ENCODE measurements at regions not wholly inside any gene's neighbourhood (a gene's known extent, or its start where the extent isn't known, plus 50 kb on each side); places are given as distances from the start of the nearest gene placed in this dataset.

- Histone ChIP-seq H3K56ac (replicated peaks; ENCODE audit: insufficient read length, low read depth, low read length) (no peak overlapping the region), H2AFZ (ENCODE audit: low read length) (no peak overlapping the region), H2BK15ac (ENCODE audit: low read length) (no peak overlapping the region), H3K9me3 (ENCODE audit: insufficient read depth in 2 of 2, low read depth in 1 of 2, low read length in 1 of 2) (no peaks in the 10 kb centered on the region), H2BK5ac (ENCODE audit: low read depth, low read length) (no peak overlapping the region), H3K4ac (replicated peaks; ENCODE audit: insufficient read length, low read depth, low read length) (no peak overlapping the region), H4K91ac (replicated peaks; ENCODE audit: insufficient read length, low read length) (no peak overlapping the region), H3K14ac (ENCODE audit: insufficient read length) (no peak overlapping the region), H3K23me2 (ENCODE audit: low read depth, low read length) (no peaks in the 10 kb centered on the region), H4K8ac (ENCODE audit: extremely low read depth, insufficient read depth, low read length) (no peak overlapping the region), H2BK120ac (replicated peaks; ENCODE audit: low read depth, low read length) (no peak overlapping the region), H3K23ac (ENCODE audit: insufficient read length) (no peak overlapping the region), H3K79me1 (ENCODE audit: low read depth, low read length) (no peaks in the 10 kb centered on the region), H3K18ac (ENCODE audit: extremely low read depth, low read length) (no peak overlapping the region), H2BK20ac (ENCODE audit: low read length) (no peak overlapping the region), H4K20me1 (replicated peaks in 1 of 2; ENCODE audit: control insufficient read depth in 1 of 2, insufficient read depth in 2 of 2, low read length in 2 of 2) (no peaks in the 10 kb centered on the region), H3K4me1 (replicated peaks in 1 of 4; ENCODE audit: control insufficient read depth in 3 of 4, insufficient read depth in 4 of 4, low read length in 3 of 4) (no peaks in the 10 kb centered on the region), H3K27me3 (replicated peaks in 1 of 4; ENCODE audit: control insufficient read depth in 3 of 4, extremely low read depth in 1 of 4, insufficient read depth in 3 of 4, low read length in 3 of 4) (no peaks in the 10 kb centered on the region), H2AK5ac (ENCODE audit: low read depth, low read length) (no peak overlapping the region), H3K4me2 (ENCODE audit: insufficient read depth in 1 of 2, low read depth in 2 of 2, low read length in 2 of 2) (no peak overlapping the region), H4K5ac (ENCODE audit: insufficient read length, low read depth, low read length) (no peak overlapping the region), H2BK12ac (ENCODE audit: low read depth, low read length) (no peak overlapping the region), H3K27ac (ENCODE audit: low read depth, low read length) (no peak overlapping the region), H3K9ac (replicated peaks in 1 of 4; ENCODE audit: extremely low read depth in 1 of 4, low read depth in 3 of 4, low read length in 3 of 4) (no peak overlapping the region), H3K36me3 (ENCODE audit: control insufficient read depth in 2 of 4, insufficient read depth in 4 of 4, low read length in 3 of 4) (no peaks in the 10 kb centered on the region), H3K79me2 (ENCODE audit: control insufficient read depth in 1 of 2, insufficient read depth in 2 of 2, low read length in 2 of 2) (no peaks in the 10 kb centered on the region), H3K4me3 (ENCODE audit: extremely low read depth in 1 of 4, insufficient read depth in 2 of 4, low read depth in 3 of 4, low read length in 4 of 4) (no peak overlapping the region)
- no peak for FAIRE-seq
- TF ChIP-seq CTBP2 (IDR thresholded peaks at IDR 0.05; ENCODE audit: borderline replicate concordance, insufficient read depth, insufficient read length, low read length) (no peak), SUZ12 (IDR thresholded peaks at IDR 0.05; ENCODE audit: low read length) (no peak), TAF7 (optimal IDR thresholded peaks at IDR 0.05; ENCODE audit: borderline replicate concordance, low read depth, low read length) (no peak), CTCF (IDR thresholded peaks at IDR 0.05; ENCODE audit: control extremely low read depth in 1 of 3, insufficient read depth in 1 of 3, low read depth in 1 of 3, low read length in 3 of 3) (no peak), EGR1 (IDR thresholded peaks at IDR 0.05; ENCODE audit: borderline replicate concordance, low read depth, low read length) (no peak), ZNF274 (IDR thresholded peaks at IDR 0.05; ENCODE audit: borderline replicate concordance, extremely low read depth, low read length) (no peak), TBP (IDR thresholded peaks at IDR 0.05; ENCODE audit: low read depth, low read length) (no peak), ASH2L (IDR thresholded peaks at IDR 0.05; ENCODE audit: low read length) (no peak)
- ChIA-PET CTCF (ENCODE audit: partially characterized antibody) (no interaction called here), POLR2A (ENCODE audit: partially characterized antibody) (no interaction called here)
- no peak for DNase-seq (ENCODE audit: low read depth in 1 of 2, low spot score in 2 of 2)
- WGBS, 2 experiments (ENCODE audit: extremely low coverage in 1 of 2, insufficient coverage in 1 of 2, insufficient read length in 1 of 2, insufficient replicate concordance in 2 of 2, low coverage in 1 of 2, low lambda C conversion rate in 2 of 2, missing lambda C conversion rate in 1 of 2) = 85% methylated on average over 3 of the region's 3 CpGs; no CpG with 5 or more reads in 1 of the 2 experiments
These were observed 377.3 kb upstream of the JAG1 start for GRCh38 chr20:11051136-11051535.

Data from H1 (cell line).